IMR-90 (cell line): ENCODE measurements at regions not wholly inside any gene's neighbourhood (a gene's known extent, or its start where the extent isn't known, plus 50 kb on each side); places are given as distances from the start of the nearest gene placed in this dataset.

Experiments used
- ATAC-seq: fragments of 200-7000 bp; cut with Tn5 transposase; 2 replicates; pipeline ENCODE4 v1.9.1; 2020; ENCODE audit warnings: low read depth, mild to moderate bottlenecking, moderate library complexity
- BruUV-seq: library from RNA; stranded (reverse); fragments of 400-500 nt; replicated peaks from 2 replicates; lab custom pipeline; 2021; lab: Mats Ljungman, UMichigan
- CTCF ChIA-PET: fragments of 300-600 bp; formaldehyde crosslinking; extraction: SDS; loops from one replicate; lab custom pipeline; 2021; ENCODE audit warnings: antibody characterized with exemption; lab: Yijun Ruan, JAX
- POLR2A ChIA-PET: fragments of 300-600 bp; sonication (Branson Sonifier 250); formaldehyde crosslinking; loops from one replicate; lab custom pipeline; 2022; ENCODE audit warnings: antibody characterized with exemption; ENCODE audit not compliant: unreplicated experiment; lab: Charles Lee
- DNase-seq: peaks from one replicate; pipeline ENCODE4 v3.0.0; 2013
- H2AFZ ChIP-seq: replicated peaks from 2 replicates; pipeline ENCODE3; 2013; ENCODE audit warnings: low read length, mild to moderate bottlenecking; ENCODE audit not compliant: poor library complexity
- H2AK5ac ChIP-seq: 2 replicates; pipeline ENCODE4 v1.6.1; 2013; ENCODE audit warnings: low read depth, low read length, inconsistent platforms
- H2AK9ac ChIP-seq: replicated peaks from 2 replicates; pipeline ENCODE3; 2013; ENCODE audit warnings: mild to moderate bottlenecking, low read depth, low read length, moderate library complexity; ENCODE audit not compliant: poor library complexity
- H2BK120ac ChIP-seq: 2 replicates; pipeline ENCODE4 v1.6.1; 2013; ENCODE audit warnings: low read depth, low read length, inconsistent platforms
- H2BK15ac ChIP-seq: 3 replicates; pipeline ENCODE4 v1.6.1; 2013; ENCODE audit warnings: low read depth, low read length, inconsistent platforms
- H2BK20ac ChIP-seq: 2 replicates; pipeline ENCODE4 v1.6.1; 2013; ENCODE audit warnings: low read depth, mild to moderate bottlenecking, inconsistent platforms, low read length, moderate library complexity
- H2BK5ac ChIP-seq: 2 replicates; pipeline ENCODE4 v1.6.1; 2013; ENCODE audit warnings: mild to moderate bottlenecking, low read depth, low read length, inconsistent platforms; ENCODE audit not compliant: poor library complexity, severe bottlenecking
- H3K14ac ChIP-seq: replicated peaks from 2 replicates; pipeline ENCODE4 v1.6.1; 2013; ENCODE audit warnings: low read depth, low read length, inconsistent platforms
- H3K18ac ChIP-seq: 2 replicates; pipeline ENCODE4 v1.6.1; 2013; ENCODE audit warnings: low read depth, low read length, control low read depth
- H3K23ac ChIP-seq: 2 replicates; pipeline ENCODE4 v1.6.1; 2013; ENCODE audit warnings: low read depth, low read length, inconsistent platforms
- H3K27ac ChIP-seq: 2 replicates; pipeline ENCODE4 v1.5.1; 2013; ENCODE audit warnings: mild to moderate bottlenecking, control low read depth, low read length; ENCODE audit not compliant: insufficient read depth
- H3K27me3 ChIP-seq: 2 replicates; pipeline ENCODE4 v1.6.1; 2013; ENCODE audit warnings: low read length; ENCODE audit not compliant: control insufficient read depth, insufficient read depth
- H3K36me3 ChIP-seq: 2 replicates; pipeline ENCODE4 v1.6.1; 2013; ENCODE audit warnings: low read length, mixed read lengths; ENCODE audit not compliant: control insufficient read depth, insufficient read depth
- H3K4ac ChIP-seq: 2 replicates; pipeline ENCODE4 v1.6.1; 2013; ENCODE audit warnings: low read depth, low read length, inconsistent platforms
- H3K4me1 ChIP-seq: 2 replicates; pipeline ENCODE4 v1.6.1; 2013; ENCODE audit warnings: low read length, mixed read lengths; ENCODE audit not compliant: control insufficient read depth, insufficient read depth
- H3K4me2 ChIP-seq: 2 replicates; pipeline ENCODE4 v1.6.1; 2013; ENCODE audit warnings: low read depth, mild to moderate bottlenecking, control low read depth, low read length, moderate library complexity
- H3K4me3 ChIP-seq: 2 replicates; pipeline ENCODE4 v1.5.1; 2013; ENCODE audit warnings: low read depth, mild to moderate bottlenecking, control low read depth, low read length, moderate library complexity; ENCODE audit not compliant: insufficient read depth
- H3K56ac ChIP-seq: 2 replicates; pipeline ENCODE4 v1.6.1; 2013; ENCODE audit warnings: low read length, inconsistent platforms; ENCODE audit not compliant: insufficient read depth; ENCODE audit errors: extremely low read depth
- H3K79me1 ChIP-seq, 2 experiments: 2 replicates each; pipeline ENCODE4 v1.6.1; 2013; ENCODE audit warnings: low read length in 2 of 2, inconsistent platforms in 1 of 2, low read depth in 1 of 2
- H3K9ac ChIP-seq: 2 replicates; pipeline ENCODE4 v1.6.1; 2013; ENCODE audit warnings: low read depth, low read length, control low read depth
- H3K9me1 ChIP-seq: 2 replicates; pipeline ENCODE4 v1.6.1; 2013; ENCODE audit warnings: low read length, inconsistent platforms; ENCODE audit not compliant: insufficient read depth
- H3K9me3 ChIP-seq: 2 replicates; pipeline ENCODE4 v1.6.1; 2013; ENCODE audit warnings: low read length; ENCODE audit not compliant: control insufficient read depth, insufficient read depth
- H4K20me1 ChIP-seq: 2 replicates; pipeline ENCODE4 v1.6.1; 2013; ENCODE audit warnings: low read length, inconsistent platforms; ENCODE audit not compliant: insufficient read depth
- H4K5ac ChIP-seq: 2 replicates; pipeline ENCODE4 v1.6.1; 2013; ENCODE audit warnings: mild to moderate bottlenecking, low read depth, low read length, control low read depth
- H4K8ac ChIP-seq, 2 experiments: 2 replicates each; pipeline ENCODE4 v1.6.1; 2013; ENCODE audit warnings: low read depth in 2 of 2, low read length in 2 of 2, control low read depth in 1 of 2, inconsistent platforms in 1 of 2
- H4K91ac ChIP-seq: 2 replicates; pipeline ENCODE4 v1.6.1; 2013; ENCODE audit warnings: low read depth, low read length, inconsistent platforms; ENCODE audit not compliant: insufficient read depth
- ELK1 ChIP-seq: fragments of 150-350 bp; IDR thresholded peaks from 2 replicates; pipeline ENCODE4 v1.6.1; 2016; ENCODE audit warnings: low read depth, mild to moderate bottlenecking, low read length, moderate library complexity, borderline replicate concordance
- MAFK ChIP-seq: IDR thresholded peaks from 2 replicates; pipeline ENCODE4 v1.6.1; 2012; ENCODE audit warnings: low read depth, low read length, improper control_type of control experiment
- NFE2L2 ChIP-seq: fragments of 150-350 bp; IDR thresholded peaks from 2 replicates; pipeline ENCODE4 v1.6.1; 2016; ENCODE audit warnings: low read depth, mild to moderate bottlenecking, low read length
- RAD21 ChIP-seq: IDR thresholded peaks from 2 replicates; pipeline ENCODE4 v1.6.1; 2012; ENCODE audit warnings: low read length, improper control_type of control experiment
- RCOR1 ChIP-seq: IDR thresholded peaks from 2 replicates; pipeline ENCODE4 v1.6.1; 2012; ENCODE audit warnings: mild to moderate bottlenecking, low read length, improper control_type of control experiment; ENCODE audit not compliant: insufficient replicate concordance
- RFX5 ChIP-seq: IDR thresholded peaks from 2 replicates; pipeline ENCODE4 v1.8.0; 2012; ENCODE audit warnings: low read depth, mild to moderate bottlenecking, low read length, moderate library complexity
- WGBS, 2 experiments: methylation state at CpG; one replicate each; pipeline versions ENCODE4 v1.1.5 to v1.1.7; 2013; ENCODE audit warnings: missing lambda C conversion rate in 2 of 2; ENCODE audit not compliant: insufficient read length in 1 of 2; ENCODE audit errors: extremely low coverage in 2 of 2; 5-methylcytosine and 5-hydroxymethylcytosine counted together
- dilution Hi-C: fragments of 300-500 bp; cut with HindIII; formaldehyde crosslinking; loops from one replicate; pipeline ENCODE4 v1.14.3; 2018; ENCODE audit warnings: low sequenced_read_pairs; ENCODE audit not compliant: unreplicated experiment
- in situ Hi-C: fragments of 300-500 bp; cut with MboI; formaldehyde crosslinking; loops from 3 replicates; pipeline ENCODE4 v1.14.3; 2019; ENCODE audit warnings: low sequenced_read_pairs, inconsistent platforms, mixed read lengths
- intact Hi-C: fragments of 100-400 bp; cut with micrococcal nuclease; formaldehyde crosslinking; loops from 2 replicates; pipeline ENCODE4 v1.10.0; 2022

DNA sequence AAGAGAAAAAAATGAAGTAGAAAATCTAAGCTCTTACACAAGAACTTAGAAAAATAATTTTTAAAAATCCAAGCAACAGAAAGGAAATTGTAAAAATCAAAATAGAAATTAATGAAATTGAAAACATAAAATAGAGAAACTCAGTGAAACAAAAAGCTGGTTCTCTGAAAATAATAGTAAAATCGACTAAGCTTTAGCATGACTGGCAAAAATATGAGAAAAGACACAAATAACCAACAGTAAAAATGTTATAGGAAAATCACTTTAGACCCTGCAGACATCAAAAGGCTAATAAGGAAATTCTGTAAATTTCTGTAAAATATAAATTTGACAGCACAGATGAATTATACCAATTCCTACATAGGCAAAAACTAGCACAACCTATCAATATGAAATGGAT is 768.9 kb upstream of the LRRTM1 start:
- intact Hi-C loops = no loop called here
- H2AK5ac ChIP-seq = no peak overlapping the region
- no peaks in the 10 kb centered on the region for H3K4me1 ChIP-seq
- H3K27me3 ChIP-seq = no peaks in the 10 kb centered on the region
- no peak overlapping the region for H3K4me2 ChIP-seq
- ChIA-PET POLR2A (no interaction called here), CTCF (interaction anchor here (0.7 kb wide), 1 partner anchor 48 kb away, joined by 3 read pairs; no protein-coding TSS in a partner anchor)
- no peaks in the 10 kb centered on the region for H4K20me1 ChIP-seq
- no peak overlapping the region for H4K91ac ChIP-seq
- no peak overlapping the region for H3K56ac ChIP-seq
- no peak overlapping the region for H2AK9ac ChIP-seq
- no peak overlapping the region for H4K8ac ChIP-seq
- in situ Hi-C loops = no loop called here
- H3K4me3 ChIP-seq = no peak overlapping the region
- BruUV-seq = no TSS peak
- H2BK15ac ChIP-seq = no peak overlapping the region
- dilution Hi-C loops = no loop called here
- H3K18ac ChIP-seq = no peak overlapping the region
- H3K36me3 ChIP-seq = no peaks in the 10 kb centered on the region
- H3K9ac ChIP-seq = no peak overlapping the region
- no peak for TF ChIP-seq RCOR1
- peak; percentile 36; the same call in 1 of the 2 replicates for TF ChIP-seq NFE2L2
- no peak for TF ChIP-seq MAFK
- TF ChIP-seq RFX5 = no peak
- TF ChIP-seq ELK1 = no peak
- TF ChIP-seq RAD21 = no peak
- H3K9me1 ChIP-seq = no peaks in the 10 kb centered on the region
- no peak overlapping the region for H3K23ac ChIP-seq
- ATAC-seq = no peak
- no peak overlapping the region for H3K14ac ChIP-seq
- H4K5ac ChIP-seq = no peak overlapping the region
- H3K79me1 ChIP-seq = no peaks in the 10 kb centered on the region
- WGBS, 2 experiments = no CpG with 5 or more reads among the region's 1 CpG
- DNase-seq = no peak
- no peak overlapping the region for H2BK5ac ChIP-seq
- no peak overlapping the region for H2BK120ac ChIP-seq
- no peak overlapping the region for H2BK20ac ChIP-seq
- H3K27ac ChIP-seq = no peak overlapping the region
- H3K9me3 ChIP-seq = peaks cover 4% of the 10 kb centered on the region; the same call in 1 of the 2 replicates
- H2AFZ ChIP-seq = no peak overlapping the region
- no peak overlapping the region for H3K4ac ChIP-seq
